GM12801 (cell line): ENCODE measurements at regions not wholly inside any gene's neighbourhood (a gene's known extent, or its start where the extent isn't known, plus 50 kb on each side); places are given as distances from the start of the nearest gene placed in this dataset.

Experiments used
- TF ChIP-seq, protein P1 (sequence below): IDR thresholded peaks from one replicate; pipeline ENCODE4 v1.5.1; 2011; ENCODE audit warnings: control low read depth; ENCODE audit not compliant: insufficient read length; ENCODE audit errors: extremely low read depth

DNA sequence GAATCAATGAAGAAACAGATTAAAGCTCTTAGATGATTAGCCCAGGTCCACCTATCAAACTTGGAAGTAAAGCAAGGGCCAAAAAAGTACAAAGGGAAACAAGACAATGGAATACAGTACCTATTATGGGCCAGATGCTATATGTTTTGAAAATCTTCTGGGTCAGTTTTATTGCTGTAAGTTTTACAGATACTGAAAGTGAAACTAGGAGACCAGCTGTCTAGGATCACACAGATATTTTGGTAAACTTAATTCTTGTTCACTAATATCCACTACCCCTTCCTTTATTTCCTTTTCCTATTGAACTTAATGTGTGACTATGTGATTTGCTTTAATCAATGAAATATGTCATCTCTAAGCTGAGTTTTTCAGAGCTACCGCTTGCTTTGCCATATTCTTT lies 505.4 kb upstream of the PITX2 start:
- TF ChIP-seq, protein P1, sequence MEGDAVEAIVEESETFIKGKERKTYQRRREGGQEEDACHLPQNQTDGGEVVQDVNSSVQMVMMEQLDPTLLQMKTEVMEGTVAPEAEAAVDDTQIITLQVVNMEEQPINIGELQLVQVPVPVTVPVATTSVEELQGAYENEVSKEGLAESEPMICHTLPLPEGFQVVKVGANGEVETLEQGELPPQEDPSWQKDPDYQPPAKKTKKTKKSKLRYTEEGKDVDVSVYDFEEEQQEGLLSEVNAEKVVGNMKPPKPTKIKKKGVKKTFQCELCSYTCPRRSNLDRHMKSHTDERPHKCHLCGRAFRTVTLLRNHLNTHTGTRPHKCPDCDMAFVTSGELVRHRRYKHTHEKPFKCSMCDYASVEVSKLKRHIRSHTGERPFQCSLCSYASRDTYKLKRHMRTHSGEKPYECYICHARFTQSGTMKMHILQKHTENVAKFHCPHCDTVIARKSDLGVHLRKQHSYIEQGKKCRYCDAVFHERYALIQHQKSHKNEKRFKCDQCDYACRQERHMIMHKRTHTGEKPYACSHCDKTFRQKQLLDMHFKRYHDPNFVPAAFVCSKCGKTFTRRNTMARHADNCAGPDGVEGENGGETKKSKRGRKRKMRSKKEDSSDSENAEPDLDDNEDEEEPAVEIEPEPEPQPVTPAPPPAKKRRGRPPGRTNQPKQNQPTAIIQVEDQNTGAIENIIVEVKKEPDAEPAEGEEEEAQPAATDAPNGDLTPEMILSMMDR: no peak

DNA sequence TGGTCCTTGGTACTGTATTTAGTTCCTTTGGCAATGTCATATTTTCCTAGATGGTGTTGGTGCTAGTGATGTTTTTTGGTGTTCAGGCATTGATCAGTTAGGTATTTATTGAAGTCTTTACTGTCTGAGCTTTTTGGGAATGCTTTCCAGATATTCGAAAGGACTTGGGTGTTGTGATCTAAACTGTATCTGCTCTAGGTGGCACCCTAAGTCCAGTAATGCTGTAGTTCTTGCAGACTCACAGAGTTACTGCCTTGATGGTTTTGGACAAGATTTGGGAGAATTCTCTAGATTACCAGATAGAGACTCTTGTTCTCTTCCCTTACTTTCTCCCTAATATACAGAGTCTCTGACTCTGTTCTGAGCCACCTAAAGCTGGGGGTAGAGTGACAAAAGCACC lies 513.6 kb upstream of the PITX2 start:
- TF ChIP-seq, protein P1: no peak

DNA sequence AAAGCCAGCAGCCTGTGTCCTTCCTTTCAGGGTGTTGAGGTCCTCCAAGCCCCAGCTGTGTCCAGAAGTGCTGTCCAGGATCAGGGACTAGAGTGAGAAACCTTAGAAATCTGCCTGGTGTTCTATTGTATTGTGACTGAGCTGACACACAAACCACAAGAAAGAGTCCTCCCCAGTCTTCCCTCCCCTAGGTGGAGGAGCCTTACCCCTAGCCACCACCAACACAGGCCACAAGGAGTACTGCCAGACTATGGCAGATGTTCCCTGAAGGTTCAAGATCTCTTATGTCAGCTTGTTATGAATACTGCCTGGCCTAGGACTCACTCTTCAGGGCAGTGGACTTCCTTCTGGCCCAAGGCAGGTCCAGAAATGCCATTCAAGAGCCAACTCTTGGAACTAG lies 514.1 kb upstream of the PITX2 start:
- TF ChIP-seq, protein P1: no peak

DNA sequence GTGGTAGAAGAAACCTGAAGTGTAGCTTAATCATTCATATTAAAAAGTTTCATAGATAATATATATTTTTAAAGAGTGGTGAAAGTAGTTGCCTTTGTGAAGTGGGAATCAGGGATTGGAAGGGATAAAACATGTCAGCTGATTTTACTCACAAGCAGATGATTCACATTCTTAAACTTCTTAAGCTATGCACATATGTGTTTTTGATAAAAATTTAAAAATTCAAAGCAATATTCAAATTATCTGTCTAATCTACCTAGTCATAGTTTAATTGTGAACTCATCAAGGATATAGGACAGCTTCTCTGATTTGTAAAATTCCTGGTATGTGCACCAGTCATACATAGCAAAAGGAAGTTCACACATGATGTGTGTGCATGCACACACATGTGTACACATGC lies 520.6 kb upstream of the PITX2 start:
- TF ChIP-seq, protein P1: no peak

DNA sequence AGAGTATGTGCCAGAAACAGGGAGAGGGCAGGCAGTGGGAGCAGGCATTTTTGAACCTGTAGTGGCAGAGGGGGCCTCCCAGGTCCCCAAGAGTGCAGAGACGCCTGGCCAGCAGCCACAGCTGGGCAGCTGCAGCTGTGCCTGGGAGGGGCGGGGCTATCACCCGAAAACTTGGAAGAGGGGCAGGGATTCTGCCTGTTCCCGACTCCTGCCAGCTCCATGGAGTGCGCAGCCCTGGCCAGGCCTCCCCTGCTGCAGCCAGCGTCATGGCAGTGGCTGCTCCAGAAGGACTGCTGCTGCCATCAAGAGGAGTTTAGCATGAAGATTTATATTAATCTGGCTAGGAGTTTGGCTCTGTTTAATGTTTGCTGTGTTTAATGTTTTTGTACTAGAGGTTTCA lies 532.1 kb upstream of the PITX2 start:
- TF ChIP-seq, protein P1: no peak

DNA sequence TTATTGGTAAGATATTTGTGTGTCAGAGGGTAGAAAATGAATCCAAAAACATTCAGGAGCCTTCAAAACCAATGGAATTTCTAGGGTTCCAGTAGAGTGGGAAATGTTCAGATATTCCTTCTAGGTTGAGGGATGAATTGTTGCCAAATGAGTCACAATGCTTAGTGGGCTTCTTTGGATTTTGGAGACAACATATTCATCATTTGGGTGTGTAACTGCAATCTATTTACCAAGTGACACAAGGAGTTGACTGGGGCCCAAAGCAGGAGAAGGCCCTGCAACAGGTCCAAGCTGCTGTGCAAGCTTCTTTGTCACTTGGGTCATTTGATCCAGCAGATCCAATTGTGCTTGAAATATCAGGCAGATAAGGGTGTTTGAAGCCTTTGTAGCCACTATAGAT lies 551.5 kb upstream of the PITX2 start:
- TF ChIP-seq, protein P1: no peak

DNA sequence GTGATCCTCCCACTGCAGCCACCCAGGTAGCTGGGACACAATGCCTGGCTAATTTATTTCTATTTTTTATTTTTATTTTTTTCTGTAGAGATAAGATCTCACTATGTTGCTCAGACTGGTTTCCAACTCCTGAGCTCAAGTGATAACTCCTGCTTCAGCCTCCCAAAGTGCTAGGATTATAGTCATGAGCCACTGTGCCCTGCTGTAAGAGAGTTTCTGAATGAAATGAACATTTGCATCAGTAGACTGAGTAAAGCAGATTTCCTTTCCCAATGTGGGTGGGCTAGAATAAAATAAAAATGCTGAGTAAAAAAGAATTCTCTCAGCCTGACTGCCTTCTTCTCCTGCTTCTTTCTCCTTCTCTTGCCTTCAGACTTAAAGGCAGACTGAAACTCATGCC lies 555.4 kb upstream of the PITX2 start:
- TF ChIP-seq, protein P1: no peak

DNA sequence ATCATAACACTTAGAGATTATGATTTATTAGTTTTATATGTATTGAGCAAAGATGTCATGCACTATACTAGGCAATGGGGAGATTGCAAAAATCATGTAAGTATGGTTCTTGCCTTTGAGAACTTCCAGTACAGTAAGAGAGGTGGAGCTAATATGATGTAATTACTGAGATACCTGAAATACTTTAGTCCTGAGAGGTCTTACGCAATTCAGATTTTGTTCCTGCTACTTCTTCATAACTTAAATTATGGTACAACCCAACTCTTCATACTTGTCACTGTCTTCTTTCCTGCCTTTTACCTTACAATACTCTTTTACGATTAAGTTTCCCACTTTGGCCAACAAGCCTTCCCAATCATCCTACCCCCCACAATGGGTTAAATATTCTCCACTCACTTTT lies 564.2 kb upstream of the PITX2 start:
- TF ChIP-seq, protein P1: no peak
